ENCODE measurements at regions not wholly inside any gene's neighbourhood (a gene's known extent, or its start where the extent isn't known, plus 50 kb on each side); places are given as distances from the start of the nearest gene placed in this dataset.
A peak's percentile ranks its signal among the peaks of the same experiment; 100 is the strongest.

- in situ Hi-C loops (cut with HindIII; ENCODE audit: extremely low pct_ligation_motif_present, low pct_unique_long_range_greater_than_20kb): no loop called here
- ChIA-PET POLR2A (no interaction called here), CTCF (ENCODE audit: low intra/inter-chr PET ratio, low total read pairs) (no interaction called here)
- Histone ChIP-seq H3K79me2 (ENCODE audit: insufficient read depth, low read length) (no peaks in the 10 kb centered on the region), H3K27ac (ENCODE audit: extremely low read length, insufficient read depth, low read length) (no peak overlapping the region), H2AFZ (ENCODE audit: low read length) (no peak overlapping the region), H4K20me1 (ENCODE audit: insufficient read depth, low read length) (no peaks in the 10 kb centered on the region), H3K9ac (ENCODE audit: insufficient read depth, low read depth, low read length) (no peak overlapping the region), H3K27me3 (ENCODE audit: control insufficient read depth in 1 of 2, insufficient read depth in 2 of 2, low read length in 2 of 2) (no peaks in the 10 kb centered on the region), H3K4me2 (ENCODE audit: low read depth, low read length) (no peak overlapping the region), H3K4me1 (ENCODE audit: insufficient read depth, low read length) (no peaks in the 10 kb centered on the region), H3K9me3 (ENCODE audit: low read length) (no peaks in the 10 kb centered on the region), H3K4me3 (replicated peaks in 1 of 3; ENCODE audit: insufficient read depth in 1 of 3, low read depth in 2 of 3, low read length in 3 of 3) (no peak overlapping the region), H3K36me3 (replicated peaks in 1 of 2; ENCODE audit: control insufficient read depth in 1 of 2, insufficient read depth in 2 of 2, low read length in 2 of 2) (no peaks in the 10 kb centered on the region)
- DNase-seq (ENCODE audit: low spot score) (no peak), ATAC-seq (no peak), FAIRE-seq (no peak)
- 16% methylated on average over 1 of the region's 1 CpG for WGBS (ENCODE audit: low lambda C conversion rate)
- intact Hi-C loops (cut with micrococcal nuclease; ENCODE audit: unreplicated experiment): no loop called here
- no peak for TF ChIP-seq NFRKB (IDR thresholded peaks at IDR 0.05)
- no peak for TF ChIP-seq DNMT1 (CRISPR knock-in tag; IDR thresholded peaks at IDR 0.05)
- TF ChIP-seq MAFF (IDR thresholded peaks at IDR 0.05; ENCODE audit: low read depth, low read length): peak; percentile 92
- peak; percentile 90 to 96 for TF ChIP-seq MAFK (conservative IDR thresholded peaks at IDR 0.05 in 1 of 2, IDR thresholded peaks at IDR 0.05 in 1 of 2; ENCODE audit: low read length in 2 of 2)
- no TSS peak for BruUV-seq (replicated peaks)
These were observed 471.9 kb downstream of the QKI start for GRCh38 chr6:163886428-163886827.

GRCh38 chr6:163883984-163884383, 469.5 kb downstream of the QKI start:
- no peak overlapping the region for H3K4me3 ChIP-seq (replicated peaks in 1 of 3; ENCODE audit: insufficient read depth in 1 of 3, low read depth in 2 of 3, low read length in 3 of 3)
- H2AFZ ChIP-seq (ENCODE audit: low read length): no peak overlapping the region
- under 1% methylated on average over 3 of the region's 3 CpGs for WGBS (ENCODE audit: low lambda C conversion rate)
- no TSS peak for BruUV-seq (replicated peaks)
- H3K79me2 ChIP-seq (ENCODE audit: insufficient read depth, low read length): no peaks in the 10 kb centered on the region
- no peaks in the 10 kb centered on the region for H4K20me1 ChIP-seq (ENCODE audit: insufficient read depth, low read length)
- no peak overlapping the region for H3K4me2 ChIP-seq (ENCODE audit: low read depth, low read length)
- no peak overlapping the region for H3K27ac ChIP-seq (ENCODE audit: extremely low read length, insufficient read depth, low read length)
- DNase-seq (ENCODE audit: low spot score): no peak
- intact Hi-C loops (cut with micrococcal nuclease; ENCODE audit: unreplicated experiment): no loop called here
- no peak for FAIRE-seq
- H3K27me3 ChIP-seq (ENCODE audit: control insufficient read depth in 1 of 2, insufficient read depth in 2 of 2, low read length in 2 of 2): no peaks in the 10 kb centered on the region
- H3K4me1 ChIP-seq (ENCODE audit: insufficient read depth, low read length): no peaks in the 10 kb centered on the region
- ATAC-seq: no peak
- CTCF ChIA-PET (ENCODE audit: low intra/inter-chr PET ratio, low total read pairs): no interaction called here
- POLR2A ChIA-PET: no interaction called here
- H3K9ac ChIP-seq (ENCODE audit: insufficient read depth, low read depth, low read length): no peak overlapping the region
- H3K9me3 ChIP-seq (ENCODE audit: low read length): no peaks in the 10 kb centered on the region
- no peaks in the 10 kb centered on the region for H3K36me3 ChIP-seq (replicated peaks in 1 of 2; ENCODE audit: control insufficient read depth in 1 of 2, insufficient read depth in 2 of 2, low read length in 2 of 2)
- in situ Hi-C loops (cut with HindIII; ENCODE audit: extremely low pct_ligation_motif_present, low pct_unique_long_range_greater_than_20kb): no loop called here
- TF ChIP-seq NFE2 (CRISPR knock-in tag; IDR thresholded peaks at IDR 0.05): no peak
- no peak for TF ChIP-seq PBX3 (CRISPR knock-in tag; IDR thresholded peaks at IDR 0.05; ENCODE audit: borderline replicate concordance)
- no peak for TF ChIP-seq ZBED4 (CRISPR knock-in tag; IDR thresholded peaks at IDR 0.05; ENCODE audit: borderline replicate concordance)
- TF ChIP-seq XBP1 (CRISPR knock-in tag; IDR thresholded peaks at IDR 0.05): no peak
- TF ChIP-seq ZNF329 (CRISPR knock-in tag; IDR thresholded peaks at IDR 0.05; ENCODE audit: low read depth): no peak
- TF ChIP-seq MAFG (CRISPR knock-in tag; IDR thresholded peaks at IDR 0.05): no peak
- TF ChIP-seq PLSCR1 (CRISPR knock-in tag; IDR thresholded peaks at IDR 0.05; ENCODE audit: borderline replicate concordance): no peak
- TF ChIP-seq PATZ1 (CRISPR knock-in tag; IDR thresholded peaks at IDR 0.05): no peak

All from HepG2 (cell line).